PC-3 (cell line): ENCODE measurements at regions not wholly inside any gene's neighbourhood (a gene's known extent, or its start where the extent isn't known, plus 50 kb on each side); places are given as distances from the start of the nearest gene placed in this dataset.

Experiments
- CTCF ChIP-seq: fragments of 300-600 bp; sonication (generic); conservative IDR thresholded peaks from 2 replicates; pipeline ENCODE4 v1.5.1; 2017; ENCODE audit warnings: antibody characterized with exemption, low read depth, mild to moderate bottlenecking, low read length
- EZH2phosphoT487 ChIP-seq: fragments of 300-600 bp; sonication (generic); IDR thresholded peaks from 2 replicates; pipeline ENCODE4 v1.6.1; 2018; ENCODE audit warnings: mild to moderate bottlenecking, antibody characterized with exemption, low read length, borderline replicate concordance

DNA sequence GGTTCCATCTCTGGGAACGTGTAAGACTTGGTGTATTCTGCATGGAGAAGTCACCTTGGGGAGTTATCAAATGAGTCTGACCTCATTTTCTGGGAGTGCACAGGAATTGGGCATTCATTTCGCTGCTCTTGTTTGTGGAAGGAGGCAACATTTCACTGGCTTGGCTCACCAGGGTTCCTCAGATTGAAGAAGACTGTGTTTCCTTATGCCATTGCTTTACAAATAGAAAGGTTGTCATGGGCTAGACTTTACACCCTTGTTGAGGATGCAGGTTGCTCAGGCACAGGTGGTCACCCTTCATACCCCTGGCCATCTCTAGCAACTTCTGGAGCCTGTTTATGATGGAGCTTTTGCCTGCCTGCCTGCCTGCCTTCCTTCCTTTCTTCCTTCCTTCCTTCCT is 114.4 kb downstream of the AASDH start:
- TF ChIP-seq EZH2phosphoT487: no peak
- TF ChIP-seq CTCF: no peak
